ENCODE measurements at regions not wholly inside any gene's neighbourhood (a gene's known extent, or its start where the extent isn't known, plus 50 kb on each side); places are given as distances from the start of the nearest gene placed in this dataset.

DNA sequence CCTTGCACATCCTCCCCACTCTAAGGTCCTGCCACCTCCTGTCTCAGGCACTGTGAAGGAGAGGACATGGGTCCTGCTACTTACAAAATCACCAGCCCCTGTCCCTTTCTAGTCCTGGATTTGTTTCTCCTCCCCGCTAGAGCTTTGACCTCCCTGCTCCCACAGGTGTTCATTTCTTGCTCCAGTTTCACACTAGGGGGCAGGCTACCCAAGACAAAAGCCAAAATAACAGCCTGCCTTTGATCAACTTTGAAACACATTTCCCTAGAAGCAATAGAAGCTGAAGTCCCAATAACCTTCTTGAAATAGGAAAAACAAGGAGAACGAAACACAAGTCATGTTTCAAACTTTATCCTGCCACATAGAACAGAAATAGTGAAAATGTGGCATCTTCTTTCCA, 164.4 kb downstream of the QDPR start:
- TF ChIP-seq, protein P1, sequence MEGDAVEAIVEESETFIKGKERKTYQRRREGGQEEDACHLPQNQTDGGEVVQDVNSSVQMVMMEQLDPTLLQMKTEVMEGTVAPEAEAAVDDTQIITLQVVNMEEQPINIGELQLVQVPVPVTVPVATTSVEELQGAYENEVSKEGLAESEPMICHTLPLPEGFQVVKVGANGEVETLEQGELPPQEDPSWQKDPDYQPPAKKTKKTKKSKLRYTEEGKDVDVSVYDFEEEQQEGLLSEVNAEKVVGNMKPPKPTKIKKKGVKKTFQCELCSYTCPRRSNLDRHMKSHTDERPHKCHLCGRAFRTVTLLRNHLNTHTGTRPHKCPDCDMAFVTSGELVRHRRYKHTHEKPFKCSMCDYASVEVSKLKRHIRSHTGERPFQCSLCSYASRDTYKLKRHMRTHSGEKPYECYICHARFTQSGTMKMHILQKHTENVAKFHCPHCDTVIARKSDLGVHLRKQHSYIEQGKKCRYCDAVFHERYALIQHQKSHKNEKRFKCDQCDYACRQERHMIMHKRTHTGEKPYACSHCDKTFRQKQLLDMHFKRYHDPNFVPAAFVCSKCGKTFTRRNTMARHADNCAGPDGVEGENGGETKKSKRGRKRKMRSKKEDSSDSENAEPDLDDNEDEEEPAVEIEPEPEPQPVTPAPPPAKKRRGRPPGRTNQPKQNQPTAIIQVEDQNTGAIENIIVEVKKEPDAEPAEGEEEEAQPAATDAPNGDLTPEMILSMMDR (IDR thresholded peaks at IDR 0.05), result peak; percentile 23 to 85 (median 62)
- TF ChIP-seq POLR2A (IDR thresholded peaks at IDR 0.05), result no peak
